SK-N-SH (cell line): ENCODE measurements at regions not wholly inside any gene's neighbourhood (a gene's known extent, or its start where the extent isn't known, plus 50 kb on each side); places are given as distances from the start of the nearest gene placed in this dataset.
"Not testable (repeated sequence)": the region's sequence is repeated elsewhere in the genome, so short reads cannot be mapped to it uniquely, and the experiment has no call there.

Source experiments
- CTCF ChIA-PET: fragments of 300-600, 350-600 bp; formaldehyde crosslinking; extraction: SDS; loops from one replicate; lab custom pipeline; 2021; lab: Yijun Ruan, JAX
- POLR2A ChIA-PET: fragments of 350-600 bp; sonication (Branson Sonifier 250); formaldehyde crosslinking; extraction: SDS; loops from one replicate; lab custom pipeline; 2020; ENCODE audit warnings: antibody characterized with exemption, inconsistent platforms; lab: Yijun Ruan, JAX
- DNase-seq: peaks from one replicate; pipeline ENCODE4 v3.0.0; 2012
- H2AFZ ChIP-seq: fragments of 200-600 bp; sonication (generic); 2 replicates; pipeline ENCODE4 v1.8.1; 2016; ENCODE audit warnings: antibody characterized with exemption, mild to moderate bottlenecking, low read depth
- H3F3A ChIP-seq: fragments of 200-600 bp; sonication (generic); replicated peaks from 2 replicates; pipeline ENCODE3; 2016; ENCODE audit warnings: antibody characterized with exemption, mild to moderate bottlenecking; ENCODE audit not compliant: insufficient read depth
- H3K27ac ChIP-seq, 2 experiments: fragments of 200-500 bp in 1 of 2; fragments of 200-600 bp in 1 of 2; sonication (Bioruptor generic) in 1 of 2; sonication (generic), shearing (Covaris generic) in 1 of 2; 2 replicates each; pipeline versions ENCODE4 v1.5.1 to v1.6.1; 2014 to 2016; ENCODE audit warnings: low read depth in 2 of 2, inconsistent platforms in 1 of 2, low read length in 1 of 2, mild to moderate bottlenecking in 1 of 2, mixed read lengths in 1 of 2
- H3K27me3 ChIP-seq: fragments of 200-600 bp; sonication (generic), shearing (Covaris generic); 2 replicates; pipeline ENCODE4 v1.6.1; 2016; ENCODE audit warnings: mixed run types; ENCODE audit not compliant: insufficient read depth
- H3K36me3 ChIP-seq, 2 experiments: fragments of 200-500 bp in 1 of 2; fragments of 200-600 bp in 1 of 2; sonication (Bioruptor generic) in 1 of 2; sonication (generic) in 1 of 2; replicated peaks in 1 of 2; 2 replicates each; pipeline versions ENCODE3 to v1.5.1; 2014 to 2016; ENCODE audit warnings: low read length in 1 of 2, mild to moderate bottlenecking in 1 of 2; ENCODE audit not compliant: insufficient read depth in 2 of 2, control insufficient read depth in 1 of 2
- H3K4me1 ChIP-seq, 2 experiments: fragments of 200-500 bp in 1 of 2; fragments of 200-600 bp in 1 of 2; sonication (Bioruptor generic) in 1 of 2; sonication (generic), shearing (Covaris generic) in 1 of 2; 2 replicates each; pipeline versions ENCODE4 v1.5.1 to v1.6.1; 2014 to 2016; ENCODE audit warnings: low read depth in 1 of 2, low read length in 1 of 2, mixed run types in 1 of 2; ENCODE audit not compliant: insufficient read depth in 2 of 2, control insufficient read depth in 1 of 2
- H3K4me2 ChIP-seq: fragments of 200-600 bp; sonication (generic), shearing (Covaris generic); 2 replicates; pipeline ENCODE4 v1.6.1; 2017; ENCODE audit warnings: mixed run types
- H3K4me3 ChIP-seq, 2 experiments: fragments of 200-500 bp in 1 of 2; fragments of 200-600 bp in 1 of 2; sonication (Bioruptor generic) in 1 of 2; sonication (generic), shearing (Covaris generic) in 1 of 2; 2 replicates each; pipeline versions ENCODE4 v1.5.1 to v1.8.1; 2014 to 2016; ENCODE audit warnings: low read depth in 2 of 2, inconsistent platforms in 1 of 2, low read length in 1 of 2, mild to moderate bottlenecking in 1 of 2, mixed read lengths in 1 of 2, moderate library complexity in 1 of 2
- H3K79me2 ChIP-seq: fragments of 200-600 bp; sonication (generic); 2 replicates; pipeline ENCODE4 v1.8.1; 2017; ENCODE audit warnings: mild to moderate bottlenecking; ENCODE audit not compliant: insufficient read depth
- H3K9ac ChIP-seq: fragments of 200-600 bp; sonication (generic); 2 replicates; pipeline ENCODE4 v1.6.1; 2017; ENCODE audit warnings: mixed run types
- H3K9me2 ChIP-seq: fragments of 200-600 bp; sonication (generic); 2 replicates; pipeline ENCODE4 v1.6.1; 2017; ENCODE audit warnings: mixed run types
- H3K9me3 ChIP-seq: fragments of 200-600 bp; sonication (generic); 2 replicates; pipeline ENCODE4 v1.6.1; 2017; ENCODE audit warnings: mixed run types, mild to moderate bottlenecking, moderate library complexity
- H4K20me1 ChIP-seq: fragments of 200-600 bp; sonication (generic); 2 replicates; pipeline ENCODE4 v1.6.1; 2017; ENCODE audit warnings: mild to moderate bottlenecking, mixed run types; ENCODE audit not compliant: insufficient read depth
- CTCF ChIP-seq: fragments of 200-600 bp; sonication (generic); IDR thresholded peaks from 2 replicates; pipeline ENCODE4 v1.6.1; 2017; ENCODE audit warnings: antibody characterized with exemption, mild to moderate bottlenecking, moderate library complexity
- ELF1 ChIP-seq: IDR thresholded peaks from 2 replicates; pipeline ENCODE4 v1.4.0; 2012
- EP300 ChIP-seq, 2 experiments: IDR thresholded peaks; 2 replicates each; pipeline versions ENCODE4 v1.4.0 to v1.6.1; 2012; ENCODE audit warnings: borderline replicate concordance in 1 of 2, low read depth in 1 of 2, low read length in 1 of 2
- FOXJ3 ChIP-seq: sonication (generic); formaldehyde crosslinking; IDR thresholded peaks from 2 replicates; pipeline ENCODE4 v1.5.1; 2020; ENCODE audit warnings: mild to moderate bottlenecking, missing genetic modification reagents
- FOXM1 ChIP-seq: IDR thresholded peaks from 2 replicates; pipeline ENCODE4 v1.4.0; 2012; ENCODE audit warnings: low read depth, mild to moderate bottlenecking
- IRF3 ChIP-seq: fragments of 150-350 bp; IDR thresholded peaks from 2 replicates; pipeline ENCODE4 v1.6.1; 2016; ENCODE audit warnings: mild to moderate bottlenecking, low read depth, low read length
- MEF2A ChIP-seq: IDR thresholded peaks from 2 replicates; pipeline ENCODE4 v1.4.0; 2012; ENCODE audit warnings: low read depth, borderline replicate concordance
- MXI1 ChIP-seq: IDR thresholded peaks from 2 replicates; pipeline ENCODE4 v1.6.1; 2012; ENCODE audit warnings: mild to moderate bottlenecking, low read depth, low read length, improper control_type of control experiment
- RAD21 ChIP-seq: IDR thresholded peaks from 2 replicates; pipeline ENCODE4 v1.6.1; 2012; ENCODE audit warnings: mild to moderate bottlenecking, low read length
- RCOR1 ChIP-seq: fragments of 150-350 bp; IDR thresholded peaks from 2 replicates; pipeline ENCODE4 v1.6.1; 2017; ENCODE audit warnings: antibody characterized with exemption, low read length
- RXRA ChIP-seq: IDR thresholded peaks from 2 replicates; pipeline ENCODE4 v1.4.0; 2012; ENCODE audit warnings: low read depth, mild to moderate bottlenecking, borderline replicate concordance
- SMC3 ChIP-seq: IDR thresholded peaks from 2 replicates; pipeline ENCODE4 v1.6.1; 2012; ENCODE audit warnings: low read depth, low read length, improper control_type of control experiment
- TCF12 ChIP-seq: IDR thresholded peaks from 2 replicates; pipeline ENCODE4 v1.4.0; 2012
- TEAD4 ChIP-seq: IDR thresholded peaks from 2 replicates; pipeline ENCODE4 v1.4.0; 2012; ENCODE audit warnings: mild to moderate bottlenecking, borderline replicate concordance; ENCODE audit not compliant: insufficient read depth
- USF1 ChIP-seq: IDR thresholded peaks from 2 replicates; pipeline ENCODE4 v1.4.0; 2012; ENCODE audit warnings: low read depth, borderline replicate concordance
- USF2 ChIP-seq: fragments of 150-350 bp; IDR thresholded peaks from 2 replicates; pipeline ENCODE4 v1.6.1; 2017; ENCODE audit warnings: antibody characterized with exemption, low read length, low read depth, borderline replicate concordance
- WGBS: methylation state at CpG from one replicate; pipeline ENCODE4 v1.1.6; 2017; ENCODE audit warnings: low lambda C conversion rate; 5-methylcytosine and 5-hydroxymethylcytosine counted together

GRCh38 chr2:75403991-75404428, 156.7 kb downstream of the EVA1A start:
- Histone ChIP-seq H3K4me1 (no peaks in the 10 kb centered on the region), H3K36me3 (no peaks in the 10 kb centered on the region), H3K4me2 (no peak overlapping the region), H3K9ac (no peak overlapping the region), H3K27me3 (no peaks in the 10 kb centered on the region), H3K79me2 (no peaks in the 10 kb centered on the region), H2AFZ (no peak overlapping the region), H3K9me2 (no peaks in the 10 kb centered on the region), H3K4me3 (no peak overlapping the region), H3K27ac (no peak overlapping the region), H3K9me3 (no peaks in the 10 kb centered on the region), H3F3A (no peaks in the 10 kb centered on the region), H4K20me1 (no peaks in the 10 kb centered on the region)
- ChIA-PET POLR2A (no interaction called here), CTCF (interaction anchor here (0.8 to 1.7 kb wide), 9 partner anchors 11 to 484 kb away, joined by 3 to 8 read pairs (median 5); partner anchors contain the start of gene TACR1)
- peak; percentile 41 for DNase-seq
- TF ChIP-seq CTCF: peak; percentile 87
- TF ChIP-seq USF2: no peak
- TF ChIP-seq SMC3: peak; percentile 82
- peak; percentile 94 for TF ChIP-seq RAD21
- WGBS: 10% methylated on average over 9 of the region's 9 CpGs

- no peak overlapping the region for H3K4me3 ChIP-seq
- ChIA-PET CTCF (interaction anchor here (1.5 kb wide), 1 partner anchor 197 kb away, joined by 3 read pairs; the partner anchor contains the start of gene TACR1), POLR2A (no interaction called here)
- H3K79me2 ChIP-seq: no peaks in the 10 kb centered on the region
- no peak overlapping the region for H2AFZ ChIP-seq
- H3F3A ChIP-seq: no peaks in the 10 kb centered on the region
- no peak for TF ChIP-seq MXI1
- TF ChIP-seq RXRA: no peak
- TF ChIP-seq USF1: no peak
- TF ChIP-seq FOXJ3 (CRISPR knock-in tag): no peak
- no peak for TF ChIP-seq IRF3
- no peak for TF ChIP-seq TCF12
- no peak for TF ChIP-seq FOXM1
- no peak for TF ChIP-seq ELF1
- TF ChIP-seq RCOR1: no peak
- no peak for TF ChIP-seq TEAD4
- no peak for TF ChIP-seq USF2
- TF ChIP-seq RAD21: no peak
- TF ChIP-seq MEF2A: no peak
- no peak for TF ChIP-seq EP300 (IDR thresholded peaks at IDR 0.05; ENCODE audit: borderline replicate concordance in 1 of 2, low read depth in 1 of 2, low read length in 1 of 2)
- H3K9me3 ChIP-seq: no peaks in the 10 kb centered on the region
- no peak for DNase-seq
- WGBS: 45% methylated on average over 2 of the region's 2 CpGs
- H3K4me1 ChIP-seq: no peaks in the 10 kb centered on the region
- H3K4me2 ChIP-seq: no peak overlapping the region
- no peaks in the 10 kb centered on the region for H3K27me3 ChIP-seq
- no peak overlapping the region for H3K27ac ChIP-seq
- H3K9ac ChIP-seq: no peak overlapping the region
- no peaks in the 10 kb centered on the region for H3K36me3 ChIP-seq
- no peaks in the 10 kb centered on the region for H4K20me1 ChIP-seq
- H3K9me2 ChIP-seq: no peaks in the 10 kb centered on the region
Observed at GRCh38 chr2:75396314-75396713, 164.4 kb downstream of the EVA1A start.

- H3K27me3 ChIP-seq, H3F3A ChIP-seq, DNase-seq, H3K27ac ChIP-seq, POLR2A ChIA-PET, H3K4me1 ChIP-seq, H4K20me1 ChIP-seq, H2AFZ ChIP-seq, H3K36me3 ChIP-seq, H3K9ac ChIP-seq, H3K9me2 ChIP-seq, H3K9me3 ChIP-seq, H3K4me2 ChIP-seq, H3K4me3 ChIP-seq, H3K79me2 ChIP-seq: not testable (repeated sequence)
- WGBS: 11% methylated on average over 2 of the region's 2 CpGs
- CTCF ChIA-PET: interaction anchor here (1.5 kb wide), 1 partner anchor 195 kb away, joined by 3 read pairs; the partner anchor contains the start of gene TACR1
Observed at GRCh38 chr2:75394764-75395163, 166.0 kb downstream of the EVA1A start.
